GM23338 (cell line): ENCODE measurements at regions not wholly inside any gene's neighbourhood (a gene's known extent, or its start where the extent isn't known, plus 50 kb on each side); places are given as distances from the start of the nearest gene placed in this dataset.

Experiments used
- EZH2 ChIP-seq: fragments of 200-600 bp; sonication (generic); IDR thresholded peaks from one replicate; pipeline ENCODE4 v1.8.0; 2017; ENCODE audit warnings: antibody characterized with exemption, mild to moderate bottlenecking, low read depth; ENCODE audit not compliant: unreplicated experiment
- JUNB ChIP-seq: IDR thresholded peaks from one replicate; pipeline ENCODE4 v1.6.1; 2016; ENCODE audit warnings: antibody characterized with exemption; ENCODE audit not compliant: unreplicated experiment
- POLR2AphosphoS5 ChIP-seq: IDR thresholded peaks from 2 replicates; pipeline ENCODE4 v1.6.1; 2016; ENCODE audit warnings: antibody characterized with exemption, low read depth
- ZNF331 ChIP-seq: fragments of 250-450 bp; sonication (Bioruptor Pico); IDR thresholded peaks from 2 replicates; pipeline ENCODE4 v1.5.0; 2020; ENCODE audit warnings: low read depth, mild to moderate bottlenecking, moderate library complexity
- TF ChIP-seq, protein P1 (sequence below), 2 experiments: fragments of 200-600 bp in 1 of 2; sonication (generic) in 1 of 2; conservative IDR thresholded peaks; 2 replicates each; pipeline versions ENCODE4 v1.5.1 to v1.6.1; 2016 to 2017; ENCODE audit warnings: antibody characterized with exemption in 2 of 2, low read depth in 2 of 2, mild to moderate bottlenecking in 2 of 2, moderate library complexity in 1 of 2
- TF ChIP-seq, protein P2 (sequence below): IDR thresholded peaks from 2 replicates; pipeline ENCODE4 v1.6.1; 2016; ENCODE audit warnings: antibody characterized with exemption
- TF ChIP-seq, protein P3 (sequence below): fragments of 250-450 bp; sonication (Bioruptor Pico); IDR thresholded peaks from 2 replicates; pipeline ENCODE4 v1.5.0; 2020; ENCODE audit warnings: mild to moderate bottlenecking, moderate library complexity

DNA sequence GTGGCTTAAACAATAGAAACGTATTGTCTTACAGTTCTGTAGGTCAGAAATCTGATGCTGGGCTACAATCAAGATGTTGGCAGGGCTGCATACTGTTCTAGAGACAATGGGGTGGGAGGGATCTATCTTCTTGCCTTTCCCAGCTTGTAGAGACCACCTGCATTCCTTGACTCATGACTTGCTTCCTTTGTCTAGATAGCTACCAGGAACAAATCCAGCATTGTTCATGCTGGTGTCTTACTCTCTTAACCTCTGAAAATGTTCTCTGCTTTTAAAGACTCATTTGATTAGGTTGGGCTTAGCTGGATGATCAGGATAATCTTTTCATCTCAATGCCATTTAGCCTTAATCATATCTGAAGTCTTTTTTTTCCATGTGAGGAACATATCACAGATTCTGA lies 169.0 kb downstream of the ZNF330 start:
- TF ChIP-seq EZH2 (no peak), POLR2AphosphoS5 (no peak), ZNF331 (CRISPR knock-in tag) (no peak), JUNB (no peak)
- TF ChIP-seq, protein P1, sequence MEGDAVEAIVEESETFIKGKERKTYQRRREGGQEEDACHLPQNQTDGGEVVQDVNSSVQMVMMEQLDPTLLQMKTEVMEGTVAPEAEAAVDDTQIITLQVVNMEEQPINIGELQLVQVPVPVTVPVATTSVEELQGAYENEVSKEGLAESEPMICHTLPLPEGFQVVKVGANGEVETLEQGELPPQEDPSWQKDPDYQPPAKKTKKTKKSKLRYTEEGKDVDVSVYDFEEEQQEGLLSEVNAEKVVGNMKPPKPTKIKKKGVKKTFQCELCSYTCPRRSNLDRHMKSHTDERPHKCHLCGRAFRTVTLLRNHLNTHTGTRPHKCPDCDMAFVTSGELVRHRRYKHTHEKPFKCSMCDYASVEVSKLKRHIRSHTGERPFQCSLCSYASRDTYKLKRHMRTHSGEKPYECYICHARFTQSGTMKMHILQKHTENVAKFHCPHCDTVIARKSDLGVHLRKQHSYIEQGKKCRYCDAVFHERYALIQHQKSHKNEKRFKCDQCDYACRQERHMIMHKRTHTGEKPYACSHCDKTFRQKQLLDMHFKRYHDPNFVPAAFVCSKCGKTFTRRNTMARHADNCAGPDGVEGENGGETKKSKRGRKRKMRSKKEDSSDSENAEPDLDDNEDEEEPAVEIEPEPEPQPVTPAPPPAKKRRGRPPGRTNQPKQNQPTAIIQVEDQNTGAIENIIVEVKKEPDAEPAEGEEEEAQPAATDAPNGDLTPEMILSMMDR (conservative IDR thresholded peaks at IDR 0.05; ENCODE audit: low read depth in 2 of 2) = no peak
- TF ChIP-seq, protein P2, sequence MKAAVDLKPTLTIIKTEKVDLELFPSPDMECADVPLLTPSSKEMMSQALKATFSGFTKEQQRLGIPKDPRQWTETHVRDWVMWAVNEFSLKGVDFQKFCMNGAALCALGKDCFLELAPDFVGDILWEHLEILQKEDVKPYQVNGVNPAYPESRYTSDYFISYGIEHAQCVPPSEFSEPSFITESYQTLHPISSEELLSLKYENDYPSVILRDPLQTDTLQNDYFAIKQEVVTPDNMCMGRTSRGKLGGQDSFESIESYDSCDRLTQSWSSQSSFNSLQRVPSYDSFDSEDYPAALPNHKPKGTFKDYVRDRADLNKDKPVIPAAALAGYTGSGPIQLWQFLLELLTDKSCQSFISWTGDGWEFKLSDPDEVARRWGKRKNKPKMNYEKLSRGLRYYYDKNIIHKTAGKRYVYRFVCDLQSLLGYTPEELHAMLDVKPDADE = no peak
- TF ChIP-seq, protein P3, sequence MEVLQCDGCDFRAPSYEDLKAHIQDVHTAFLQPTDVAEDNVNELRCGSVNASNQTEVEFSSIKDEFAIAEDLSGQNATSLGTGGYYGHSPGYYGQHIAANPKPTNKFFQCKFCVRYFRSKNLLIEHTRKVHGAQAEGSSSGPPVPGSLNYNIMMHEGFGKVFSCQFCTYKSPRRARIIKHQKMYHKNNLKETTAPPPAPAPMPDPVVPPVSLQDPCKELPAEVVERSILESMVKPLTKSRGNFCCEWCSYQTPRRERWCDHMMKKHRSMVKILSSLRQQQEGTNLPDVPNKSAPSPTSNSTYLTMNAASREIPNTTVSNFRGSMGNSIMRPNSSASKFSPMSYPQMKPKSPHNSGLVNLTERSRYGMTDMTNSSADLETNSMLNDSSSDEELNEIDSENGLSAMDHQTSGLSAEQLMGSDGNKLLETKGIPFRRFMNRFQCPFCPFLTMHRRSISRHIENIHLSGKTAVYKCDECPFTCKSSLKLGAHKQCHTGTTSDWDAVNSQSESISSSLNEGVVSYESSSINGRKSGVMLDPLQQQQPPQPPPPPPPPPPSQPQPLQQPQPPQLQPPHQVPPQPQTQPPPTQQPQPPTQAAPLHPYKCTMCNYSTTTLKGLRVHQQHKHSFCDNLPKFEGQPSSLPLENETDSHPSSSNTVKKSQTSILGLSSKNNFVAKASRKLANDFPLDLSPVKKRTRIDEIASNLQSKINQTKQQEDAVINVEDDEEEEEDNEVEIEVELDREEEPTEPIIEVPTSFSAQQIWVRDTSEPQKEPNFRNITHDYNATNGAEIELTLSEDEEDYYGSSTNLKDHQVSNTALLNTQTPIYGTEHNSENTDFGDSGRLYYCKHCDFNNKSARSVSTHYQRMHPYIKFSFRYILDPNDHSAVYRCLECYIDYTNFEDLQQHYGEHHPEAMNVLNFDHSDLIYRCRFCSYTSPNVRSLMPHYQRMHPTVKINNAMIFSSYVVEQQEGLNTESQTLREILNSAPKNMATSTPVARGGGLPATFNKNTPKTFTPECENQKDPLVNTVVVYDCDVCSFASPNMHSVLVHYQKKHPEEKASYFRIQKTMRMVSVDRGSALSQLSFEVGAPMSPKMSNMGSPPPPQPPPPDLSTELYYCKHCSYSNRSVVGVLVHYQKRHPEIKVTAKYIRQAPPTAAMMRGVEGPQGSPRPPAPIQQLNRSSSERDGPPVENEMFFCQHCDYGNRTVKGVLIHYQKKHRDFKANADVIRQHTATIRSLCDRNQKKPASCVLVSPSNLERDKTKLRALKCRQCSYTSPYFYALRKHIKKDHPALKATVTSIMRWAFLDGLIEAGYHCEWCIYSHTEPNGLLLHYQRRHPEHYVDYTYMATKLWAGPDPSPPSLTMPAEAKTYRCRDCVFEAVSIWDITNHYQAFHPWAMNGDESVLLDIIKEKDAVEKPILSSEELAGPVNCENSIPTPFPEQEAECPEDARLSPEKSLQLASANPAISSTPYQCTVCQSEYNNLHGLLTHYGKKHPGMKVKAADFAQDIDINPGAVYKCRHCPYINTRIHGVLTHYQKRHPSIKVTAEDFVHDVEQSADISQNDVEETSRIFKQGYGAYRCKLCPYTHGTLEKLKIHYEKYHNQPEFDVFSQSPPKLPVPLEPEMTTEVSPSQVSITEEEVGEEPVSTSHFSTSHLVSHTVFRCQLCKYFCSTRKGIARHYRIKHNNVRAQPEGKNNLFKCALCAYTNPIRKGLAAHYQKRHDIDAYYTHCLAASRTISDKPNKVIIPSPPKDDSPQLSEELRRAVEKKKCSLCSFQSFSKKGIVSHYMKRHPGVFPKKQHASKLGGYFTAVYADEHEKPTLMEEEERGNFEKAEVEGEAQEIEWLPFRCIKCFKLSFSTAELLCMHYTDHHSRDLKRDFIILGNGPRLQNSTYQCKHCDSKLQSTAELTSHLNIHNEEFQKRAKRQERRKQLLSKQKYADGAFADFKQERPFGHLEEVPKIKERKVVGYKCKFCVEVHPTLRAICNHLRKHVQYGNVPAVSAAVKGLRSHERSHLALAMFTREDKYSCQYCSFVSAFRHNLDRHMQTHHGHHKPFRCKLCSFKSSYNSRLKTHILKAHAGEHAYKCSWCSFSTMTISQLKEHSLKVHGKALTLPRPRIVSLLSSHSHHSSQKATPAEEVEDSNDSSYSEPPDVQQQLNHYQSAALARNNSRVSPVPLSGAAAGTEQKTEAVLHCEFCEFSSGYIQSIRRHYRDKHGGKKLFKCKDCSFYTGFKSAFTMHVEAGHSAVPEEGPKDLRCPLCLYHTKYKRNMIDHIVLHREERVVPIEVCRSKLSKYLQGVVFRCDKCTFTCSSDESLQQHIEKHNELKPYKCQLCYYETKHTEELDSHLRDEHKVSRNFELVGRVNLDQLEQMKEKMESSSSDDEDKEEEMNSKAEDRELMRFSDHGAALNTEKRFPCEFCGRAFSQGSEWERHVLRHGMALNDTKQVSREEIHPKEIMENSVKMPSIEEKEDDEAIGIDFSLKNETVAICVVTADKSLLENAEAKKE (CRISPR knock-in tag) = peak; percentile 42; the same call in 1 of the 2 replicates
